Mucosa of gallbladder (tissue), 1 donor: ENCODE measurements at regions not wholly inside any gene's neighbourhood (a gene's known extent, or its start where the extent isn't known, plus 50 kb on each side); places are given as distances from the start of the nearest gene placed in this dataset.

ENCODE experiments used
- DNase-seq: peaks from one replicate; pipeline ENCODE4 v3.0.0-alpha.2; 2020; ENCODE audit warnings: low spot score
- donor health status: DM: no; HTN: no; CAD: no.

- DNase-seq: no peak
Measured at GRCh38 chr14:42378880-42379279, 772.2 kb downstream of the LRFN5 start.

GRCh38 chr14:42378274-42378673 lies 771.6 kb downstream of the LRFN5 start:
- no peak for DNase-seq

- no peak for DNase-seq
Measured at GRCh38 chr14:42374332-42374731, 767.7 kb downstream of the LRFN5 start.

- DNase-seq: no peak
Measured at GRCh38 chr14:42370056-42370455, 763.4 kb downstream of the LRFN5 start.

GRCh38 chr14:42368234-42368633 lies 761.6 kb downstream of the LRFN5 start:
- no peak for DNase-seq

- no peak for DNase-seq
Measured at GRCh38 chr14:42353315-42353714, 746.6 kb downstream of the LRFN5 start.

GRCh38 chr14:42335918-42336317 lies 729.2 kb downstream of the LRFN5 start:
- DNase-seq: no peak

GRCh38 chr14:42334931-42335330 lies 728.3 kb downstream of the LRFN5 start:
- DNase-seq: no peak

GRCh38 chr14:42323426-42323825 lies 716.8 kb downstream of the LRFN5 start:
- no peak for DNase-seq

- DNase-seq: no peak
Measured at GRCh38 chr14:42322531-42323284, 716.0 kb downstream of the LRFN5 start.

GRCh38 chr14:42319996-42320395 lies 713.3 kb downstream of the LRFN5 start:
- DNase-seq: no peak

GRCh38 chr14:42316693-42317092 lies 710.0 kb downstream of the LRFN5 start:
- no peak for DNase-seq

- DNase-seq: no peak
Measured at GRCh38 chr14:42311876-42312275, 705.2 kb downstream of the LRFN5 start.

- no peak for DNase-seq
Measured at GRCh38 chr14:42307239-42307825, 700.7 kb downstream of the LRFN5 start.

- DNase-seq: no peak
Measured at GRCh38 chr14:42299692-42300091, 693.0 kb downstream of the LRFN5 start.

- DNase-seq: no peak
Measured at GRCh38 chr14:42293180-42293579, 686.5 kb downstream of the LRFN5 start.

GRCh38 chr14:42277840-42278239 lies 671.2 kb downstream of the LRFN5 start:
- DNase-seq: no peak

- no peak for DNase-seq
Measured at GRCh38 chr14:42269234-42269633, 662.6 kb downstream of the LRFN5 start.

- no peak for DNase-seq
Measured at GRCh38 chr14:42248131-42248530, 641.5 kb downstream of the LRFN5 start.

- no peak for DNase-seq
Measured at GRCh38 chr14:42241101-42241500, 634.4 kb downstream of the LRFN5 start.

- DNase-seq: no peak
Measured at GRCh38 chr14:42229976-42230375, 623.3 kb downstream of the LRFN5 start.

- no peak for DNase-seq
Measured at GRCh38 chr14:42229294-42229693, 622.6 kb downstream of the LRFN5 start.

GRCh38 chr14:42228611-42229010 lies 621.9 kb downstream of the LRFN5 start:
- DNase-seq: no peak
